HG03135 (cell line): ENCODE measurements at regions not wholly inside any gene's neighbourhood (a gene's known extent, or its start where the extent isn't known, plus 50 kb on each side); places are given as distances from the start of the nearest gene placed in this dataset.

ENCODE experiments used
- ATAC-seq: cut with Tn5 transposase; IDR thresholded peaks from one replicate; pipeline ENCODE4 v1.9.1; 2021; ENCODE audit warnings: mild to moderate bottlenecking, moderate library complexity; ENCODE audit not compliant: unreplicated experiment

DNA sequence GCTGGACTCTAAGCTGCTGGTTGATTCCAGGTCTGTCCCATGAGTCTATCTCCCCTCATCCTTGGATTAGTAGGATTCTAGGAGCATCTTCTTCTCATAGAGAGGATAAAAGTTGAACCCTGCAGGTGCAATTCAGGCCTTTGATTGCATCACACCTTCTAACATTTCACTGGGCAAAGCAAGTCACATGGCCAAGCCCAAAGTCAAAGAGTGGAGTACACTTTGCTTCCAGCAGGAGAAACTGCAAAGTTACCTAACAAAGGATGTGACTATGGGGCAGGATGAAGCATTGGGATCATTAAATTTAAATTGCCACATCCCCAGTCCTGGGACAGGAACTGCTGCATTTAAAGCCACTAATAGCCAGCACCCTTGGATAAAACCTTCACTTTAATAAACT is 51.0 kb upstream of the EGFLAM start:
- no peak for ATAC-seq

DNA sequence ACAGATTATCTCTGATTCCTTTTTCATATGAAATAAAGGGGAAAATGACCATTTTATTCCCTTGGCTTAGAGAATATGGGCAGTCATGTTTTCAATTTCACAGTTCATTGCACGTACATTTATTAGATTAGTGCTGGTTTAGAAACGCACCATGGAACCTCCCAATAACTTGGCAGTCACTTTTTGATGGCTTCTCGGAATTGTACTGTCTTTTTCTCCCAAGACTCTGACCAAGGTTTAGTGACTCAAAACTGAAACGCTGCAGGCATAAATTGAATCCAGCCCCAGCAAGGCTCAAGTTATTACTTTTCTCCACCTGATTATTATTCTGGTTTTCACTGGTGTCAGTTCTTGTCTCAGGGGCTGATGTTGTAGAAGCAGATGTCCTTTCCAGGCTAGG is 55.6 kb upstream of the EGFLAM start:
- no peak for ATAC-seq

DNA sequence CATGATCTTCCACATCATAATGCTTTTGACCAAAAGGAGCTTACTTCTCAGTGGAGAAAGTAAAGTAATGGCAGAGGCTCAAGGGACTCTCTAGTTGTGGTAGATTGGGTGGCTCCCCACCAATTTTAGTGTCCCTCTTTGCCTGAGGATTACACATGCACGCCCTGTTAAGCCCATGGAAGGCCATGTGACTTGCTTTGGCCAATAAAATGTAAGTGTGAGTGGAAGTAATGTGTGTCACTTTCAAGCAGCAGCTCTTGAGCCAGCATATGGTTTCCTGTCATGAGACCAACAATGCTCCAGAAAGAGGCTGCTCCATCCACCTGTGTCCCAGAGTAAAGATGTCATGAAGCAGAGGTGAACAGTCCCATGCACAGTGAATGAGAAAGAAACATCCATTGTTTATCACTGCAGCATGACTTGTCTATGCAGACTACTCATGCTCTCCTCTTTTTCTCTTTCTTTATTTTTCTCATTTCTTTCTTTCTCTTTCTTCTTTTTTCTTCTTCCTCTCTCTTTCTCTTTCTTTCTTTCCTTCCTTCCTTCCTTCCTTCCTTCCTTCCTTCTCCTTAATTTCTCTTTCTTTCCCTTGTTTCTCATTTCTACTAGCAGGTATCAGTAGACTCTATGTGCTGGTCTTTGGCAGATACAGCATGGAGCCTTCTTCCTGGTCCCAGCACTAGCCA is 57.3 kb upstream of the EGFLAM start:
- no peak for ATAC-seq

DNA sequence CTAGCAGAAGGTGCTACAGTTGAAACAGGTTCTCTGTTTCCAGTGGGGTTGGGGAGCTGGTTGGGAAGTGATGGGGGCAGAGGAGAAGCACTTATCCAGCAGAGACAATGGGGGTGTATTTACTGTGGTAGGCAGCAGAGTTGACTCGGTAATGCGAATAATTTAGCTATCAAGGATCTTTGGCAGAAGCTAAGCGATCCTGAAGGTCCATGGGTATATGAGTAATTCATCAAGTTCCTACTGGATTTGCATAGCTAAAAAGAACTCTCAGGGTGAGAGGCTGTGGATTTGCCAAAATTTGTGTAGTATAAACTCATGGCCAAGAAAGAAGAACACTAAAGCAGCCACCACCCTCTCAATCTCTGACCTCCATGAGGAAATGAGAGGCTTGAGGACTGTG is 61.2 kb upstream of the EGFLAM start:
- no peak for ATAC-seq

DNA sequence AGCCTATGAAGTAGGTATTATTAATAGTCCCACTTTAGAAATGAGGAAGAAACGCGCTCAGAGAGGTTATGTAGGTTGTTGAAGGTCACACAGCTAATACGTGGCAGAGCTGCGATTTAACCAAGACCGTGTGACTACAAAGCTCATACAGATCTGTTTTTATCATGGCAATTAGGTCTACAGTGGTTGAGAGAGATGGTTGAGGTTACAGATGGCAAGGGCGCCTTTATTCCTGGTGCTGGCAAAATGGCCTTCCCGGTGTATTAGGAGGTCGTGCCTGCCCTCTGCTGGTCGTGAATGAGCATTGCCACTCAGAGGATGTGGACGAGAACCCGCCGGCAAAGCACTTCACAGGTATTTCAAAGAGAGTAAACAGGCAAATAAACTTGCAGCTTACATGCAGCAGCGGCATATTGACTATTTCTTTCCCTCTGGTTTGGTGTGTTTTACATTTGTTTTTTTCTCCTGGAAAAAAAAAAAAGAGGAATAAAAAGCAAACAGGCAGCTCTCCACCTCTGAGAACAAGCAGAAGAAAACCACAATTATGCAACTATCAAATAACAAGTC is 65.3 kb upstream of the EGFLAM start:
- no peak for ATAC-seq

DNA sequence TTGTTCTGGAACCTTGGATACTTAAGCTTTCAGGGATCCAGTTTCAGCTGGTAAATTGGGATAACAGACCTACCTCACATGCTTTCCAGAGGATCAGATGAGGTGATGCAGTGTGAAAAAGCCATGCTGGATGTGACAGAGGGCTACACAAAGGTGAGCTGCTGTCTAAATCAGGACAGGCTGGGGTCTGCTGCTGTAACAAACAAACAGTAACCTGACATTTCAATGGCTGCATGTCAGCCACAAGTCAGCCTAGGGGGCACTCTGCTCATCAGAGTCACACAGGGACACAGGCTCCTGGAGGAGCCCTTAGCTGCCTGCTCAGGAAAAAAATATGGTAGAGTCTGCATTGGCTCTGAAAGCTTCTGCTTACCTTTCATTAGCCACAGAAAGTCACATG is 66.7 kb upstream of the EGFLAM start:
- no peak for ATAC-seq

DNA sequence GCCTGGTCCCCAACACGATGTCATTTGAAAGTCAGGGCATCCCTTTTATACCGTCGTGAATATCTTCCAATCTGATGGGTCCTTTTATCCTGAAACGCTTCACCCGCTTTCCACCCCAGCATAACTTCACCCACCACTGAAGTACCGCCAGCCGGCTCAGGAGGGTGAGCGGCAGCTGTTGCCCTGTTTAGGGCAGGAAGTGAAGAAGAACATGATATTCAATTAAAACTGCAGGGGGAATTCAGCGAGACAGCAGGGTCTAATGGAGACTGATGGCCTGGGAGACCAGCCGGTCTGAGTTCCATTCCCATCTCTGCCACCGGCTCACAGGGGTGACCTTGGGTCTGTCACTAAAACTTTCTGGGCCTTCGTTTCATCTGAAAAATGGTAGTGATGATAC is 68.2 kb upstream of the EGFLAM start:
- no peak for ATAC-seq

DNA sequence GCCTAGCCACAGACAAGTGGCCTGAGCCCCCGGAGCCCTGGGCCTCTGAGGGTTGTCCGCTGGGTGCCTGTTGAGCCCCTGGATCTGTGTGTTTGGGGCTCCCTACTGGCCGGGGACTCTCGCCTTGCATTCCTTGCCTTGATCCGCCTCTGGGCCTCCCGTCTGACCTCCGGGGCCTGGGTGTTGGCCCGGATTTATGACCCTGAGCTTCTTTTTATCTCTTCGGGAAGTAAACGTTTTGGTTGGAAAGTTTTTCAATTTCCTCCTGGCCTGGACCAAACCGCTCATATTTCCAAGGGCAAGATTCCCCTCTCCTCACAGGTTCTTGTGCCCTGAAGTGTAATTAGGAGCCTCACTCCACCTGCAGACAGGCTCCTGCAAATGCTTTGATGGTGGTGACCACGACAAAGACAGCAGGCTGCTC is 69.3 kb upstream of the EGFLAM start:
- ATAC-seq = no peak

DNA sequence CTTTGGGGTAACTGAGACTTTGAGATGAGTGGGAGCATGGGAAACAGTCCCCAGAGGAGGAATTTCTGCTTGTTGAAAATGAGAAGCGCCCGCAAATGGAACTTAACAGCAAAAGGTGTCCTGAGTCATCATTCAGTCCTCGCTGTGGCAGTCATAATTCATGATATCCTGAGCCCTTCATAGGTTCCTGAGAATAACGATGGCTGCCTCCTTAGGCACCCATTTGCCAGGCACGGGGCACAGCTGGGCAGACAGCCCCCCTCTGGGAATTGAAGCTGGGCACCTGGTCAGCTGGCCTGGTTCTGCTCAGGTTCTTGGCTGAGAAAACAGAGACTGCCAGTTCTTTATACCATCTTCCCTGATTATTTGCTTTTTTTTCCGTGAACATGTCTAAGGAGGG is 69.8 kb upstream of the EGFLAM start:
- no peak for ATAC-seq

DNA sequence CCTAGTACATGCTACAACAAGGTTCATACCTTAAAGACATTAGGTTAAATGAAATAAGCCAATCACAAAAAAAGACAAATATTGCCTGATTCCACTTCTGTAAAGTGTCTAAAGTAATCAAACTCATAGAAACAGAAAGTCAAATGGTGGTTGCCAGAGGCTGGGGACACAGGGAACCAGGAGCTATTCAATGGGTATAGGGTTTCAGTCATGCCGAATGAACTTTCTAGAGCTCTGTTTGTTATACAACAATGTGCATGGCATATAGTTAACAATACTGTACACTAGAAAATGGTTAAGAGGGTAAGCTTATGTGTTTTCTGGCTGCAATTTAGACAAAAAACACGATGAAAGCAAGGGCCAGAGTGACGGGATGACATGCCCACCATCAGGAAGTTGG is 70.8 kb upstream of the EGFLAM start:
- ATAC-seq = no peak

DNA sequence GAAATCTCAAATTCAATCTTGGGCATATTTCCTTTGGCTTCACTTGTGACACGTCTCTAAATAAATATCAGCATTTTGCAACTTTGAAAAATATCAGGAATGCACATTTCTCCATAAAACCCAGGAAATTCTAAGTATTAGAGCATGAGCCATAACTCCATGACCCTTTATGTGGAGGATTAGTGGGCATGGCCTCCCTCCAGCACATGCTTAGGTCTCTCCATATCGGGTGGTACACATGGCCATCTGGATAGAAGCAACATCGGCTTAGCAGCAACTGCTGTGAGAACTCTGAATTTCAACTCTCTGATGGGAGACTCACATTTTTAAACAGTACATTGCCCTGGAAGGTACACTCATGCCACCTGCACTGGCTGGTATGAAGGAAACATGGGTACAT is 73.7 kb upstream of the EGFLAM start:
- no peak for ATAC-seq

DNA sequence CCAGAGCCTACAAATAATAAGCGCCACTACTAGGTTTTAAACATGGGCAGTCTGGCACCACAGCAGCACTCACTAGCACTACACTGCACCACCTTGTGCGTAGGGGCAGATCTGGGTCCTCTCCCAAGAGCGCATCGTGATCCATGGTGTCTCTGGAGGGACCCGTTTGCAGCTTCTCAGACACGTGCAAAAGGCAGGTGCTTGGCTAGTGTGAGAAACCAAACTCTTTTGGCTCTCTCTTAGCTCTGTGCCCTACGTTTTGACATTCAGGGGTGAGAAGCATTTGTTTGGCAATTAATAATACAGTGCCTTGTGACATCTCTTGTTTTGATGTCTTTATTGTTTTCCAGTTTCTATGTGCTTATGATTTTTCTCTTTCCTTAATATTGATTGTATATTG is 75.4 kb upstream of the EGFLAM start:
- ATAC-seq = no peak

DNA sequence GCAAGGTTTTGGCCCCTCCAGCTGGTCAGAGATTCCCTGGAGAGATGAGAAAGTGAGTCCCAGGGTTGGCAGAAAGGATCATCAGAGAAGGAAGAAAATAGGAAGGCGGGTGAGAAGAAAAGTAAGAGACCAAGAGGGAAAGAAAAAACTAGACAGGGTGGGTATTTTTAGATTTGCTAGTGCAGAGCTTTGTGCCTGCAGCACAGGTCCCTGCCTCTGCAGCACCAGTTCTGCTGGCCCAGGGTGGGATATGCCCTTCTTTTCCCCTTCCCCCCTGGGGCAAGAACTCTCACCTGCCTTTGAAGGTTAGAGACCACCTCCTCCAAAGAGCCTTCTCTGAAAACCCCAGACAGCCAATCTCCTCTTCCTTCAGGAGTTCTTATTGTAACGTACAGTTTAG is 90.3 kb upstream of the EGFLAM start:
- no peak for ATAC-seq

DNA sequence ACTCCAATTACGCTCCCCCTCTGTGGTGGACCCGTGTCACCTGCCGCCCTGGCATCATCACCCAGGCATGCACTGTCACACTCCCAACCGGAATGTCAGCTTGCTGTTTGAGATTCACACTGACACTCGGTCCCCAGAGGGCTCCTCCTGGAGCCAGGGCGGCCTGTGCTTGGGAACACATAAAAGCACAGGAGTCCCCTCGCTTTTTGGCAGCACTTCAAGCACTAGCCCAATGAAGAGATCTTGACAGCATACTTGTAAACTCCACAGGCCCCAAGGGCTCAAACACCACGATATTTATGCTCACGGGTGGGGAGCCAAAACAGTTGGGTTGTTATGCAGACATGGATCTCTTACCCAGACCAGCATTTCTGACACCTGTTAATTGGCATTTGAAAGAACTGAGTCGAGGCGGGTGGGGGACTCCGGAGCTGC is 90.8 kb upstream of the EGFLAM start:
- no peak for ATAC-seq

DNA sequence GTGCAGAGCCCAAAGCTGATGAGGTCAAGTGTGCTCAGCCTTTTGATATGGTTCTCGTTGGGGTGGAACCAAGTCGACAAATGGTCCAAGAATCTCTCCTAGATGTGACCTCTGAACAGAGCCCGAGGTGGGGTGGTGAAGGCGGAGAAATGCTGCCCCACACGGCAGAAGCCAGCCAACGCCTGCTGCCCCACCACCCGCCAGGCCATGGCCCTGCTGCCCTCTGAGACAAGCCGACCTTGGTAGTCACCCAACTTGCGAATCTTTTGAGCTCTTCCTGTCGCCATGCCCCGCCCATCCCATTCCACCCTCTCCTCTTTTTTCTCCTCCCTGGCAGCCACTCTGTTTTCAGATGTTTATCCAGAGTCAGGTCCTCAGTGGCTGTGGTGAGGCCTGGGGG is 91.5 kb upstream of the EGFLAM start:
- ATAC-seq = no peak

DNA sequence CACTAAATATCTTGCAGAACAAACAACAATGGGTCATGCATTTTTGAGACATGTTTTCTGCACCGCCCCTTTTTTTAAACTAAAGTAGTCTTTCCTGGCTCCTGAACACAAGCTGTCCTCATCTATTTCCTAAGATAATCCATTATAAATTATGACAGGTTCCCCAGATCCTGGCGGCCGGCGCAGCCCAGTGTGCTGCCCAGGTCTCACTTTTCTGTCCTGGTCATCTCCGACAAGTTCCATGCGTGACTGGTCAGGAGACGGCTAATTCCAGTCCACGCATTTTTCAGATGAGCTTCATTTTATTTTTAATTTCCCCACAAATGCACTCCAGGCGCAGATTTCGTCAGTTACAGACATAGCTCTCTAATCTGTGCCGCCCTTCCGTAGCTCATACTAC is 92.9 kb upstream of the EGFLAM start:
- ATAC-seq = no peak

DNA sequence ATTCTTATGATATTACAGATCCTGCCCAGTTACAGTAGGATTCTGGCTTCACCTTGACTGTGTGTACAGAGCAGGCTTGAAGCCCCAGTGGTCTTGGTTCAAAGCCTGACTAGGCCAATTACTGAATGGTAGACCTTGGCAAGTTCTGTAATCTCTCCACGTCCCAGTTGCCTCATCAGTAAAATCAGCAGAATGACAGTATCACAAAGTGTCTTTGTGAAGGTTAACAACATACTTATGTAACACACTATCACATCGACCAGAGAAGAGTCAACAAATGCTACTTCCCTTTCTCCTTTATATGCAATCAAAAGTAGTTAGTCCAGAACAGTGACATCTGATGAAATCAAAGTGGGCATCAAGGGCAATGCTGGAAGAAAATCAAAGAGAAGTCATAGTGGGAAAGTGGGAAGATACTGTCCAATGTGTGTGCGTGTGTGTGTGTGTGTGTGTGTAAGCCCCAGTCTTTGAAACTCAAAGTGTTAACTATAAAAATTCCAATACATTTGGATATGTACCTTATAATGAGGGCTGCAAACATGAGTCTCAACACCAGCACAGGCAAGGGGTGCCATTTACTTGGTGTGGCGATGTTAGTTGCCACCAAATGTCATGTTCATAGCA is 93.5 kb upstream of the EGFLAM start:
- ATAC-seq = no peak

DNA sequence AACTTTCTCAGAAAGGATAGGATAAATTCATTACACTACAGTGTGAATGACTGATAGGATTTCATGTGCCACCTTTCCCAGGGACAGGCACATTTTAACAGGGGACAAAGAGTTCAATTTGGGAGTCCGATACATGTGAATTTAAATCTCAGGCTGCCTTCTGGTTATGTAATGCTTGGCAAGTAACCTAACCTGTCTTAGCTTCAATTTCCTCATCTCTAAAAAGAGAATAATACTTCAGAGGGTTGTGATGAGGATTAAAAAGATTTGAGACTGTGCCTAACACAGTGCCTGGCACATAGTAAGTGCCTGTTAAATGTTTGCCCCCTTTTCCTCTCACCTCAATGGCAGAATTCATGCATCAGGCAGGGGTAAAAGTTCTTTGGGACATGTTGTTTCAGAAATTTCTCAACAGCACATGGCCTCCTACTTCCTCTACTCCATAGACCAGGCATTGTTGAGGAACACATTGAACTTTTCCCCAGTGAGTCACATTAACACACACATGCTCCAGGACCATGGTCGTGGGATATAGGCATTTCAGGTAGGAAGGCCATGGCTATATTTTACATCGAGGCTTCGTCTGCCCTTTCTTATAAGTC is 94.6 kb upstream of the EGFLAM start:
- ATAC-seq = no peak

DNA sequence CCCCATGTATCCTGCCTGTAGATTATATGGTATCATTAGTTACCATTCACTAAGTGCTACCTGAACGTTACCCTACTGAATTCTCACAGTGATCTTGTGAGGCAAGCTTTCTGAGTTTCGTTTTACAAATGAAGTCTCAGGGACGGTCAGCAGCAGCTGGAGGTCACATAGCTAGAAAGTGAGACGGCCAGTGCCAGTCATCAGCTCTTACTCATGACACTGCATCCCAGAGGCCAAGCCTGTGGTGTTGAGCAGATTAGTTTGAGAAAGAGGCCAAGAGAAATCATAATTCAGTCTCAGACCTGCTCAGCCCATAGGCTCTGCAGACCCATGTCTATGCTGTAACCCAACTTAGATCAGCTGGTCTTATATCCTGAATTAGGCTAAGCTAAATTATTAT is 95.7 kb upstream of the EGFLAM start:
- ATAC-seq = no peak

DNA sequence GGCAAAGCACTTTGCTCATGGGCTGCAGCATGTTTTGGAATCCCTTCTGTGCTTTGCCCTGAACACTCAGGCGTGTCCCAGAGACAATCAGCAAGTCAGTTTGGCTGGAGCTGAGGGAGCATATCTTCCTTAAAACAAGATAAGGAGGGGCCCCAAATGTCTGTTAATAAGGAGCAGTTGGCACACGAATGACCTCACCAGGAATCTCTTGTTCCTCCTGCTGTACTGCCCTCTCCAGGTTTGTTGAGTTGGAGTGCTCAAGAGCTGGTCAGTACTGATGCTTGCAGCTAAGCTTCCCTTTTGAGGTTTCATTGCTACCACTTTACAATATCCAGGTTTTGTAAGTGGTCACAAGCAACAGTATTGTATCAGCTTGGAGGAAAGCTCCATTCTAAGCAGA is 101.3 kb upstream of the EGFLAM start:
- no peak for ATAC-seq

DNA sequence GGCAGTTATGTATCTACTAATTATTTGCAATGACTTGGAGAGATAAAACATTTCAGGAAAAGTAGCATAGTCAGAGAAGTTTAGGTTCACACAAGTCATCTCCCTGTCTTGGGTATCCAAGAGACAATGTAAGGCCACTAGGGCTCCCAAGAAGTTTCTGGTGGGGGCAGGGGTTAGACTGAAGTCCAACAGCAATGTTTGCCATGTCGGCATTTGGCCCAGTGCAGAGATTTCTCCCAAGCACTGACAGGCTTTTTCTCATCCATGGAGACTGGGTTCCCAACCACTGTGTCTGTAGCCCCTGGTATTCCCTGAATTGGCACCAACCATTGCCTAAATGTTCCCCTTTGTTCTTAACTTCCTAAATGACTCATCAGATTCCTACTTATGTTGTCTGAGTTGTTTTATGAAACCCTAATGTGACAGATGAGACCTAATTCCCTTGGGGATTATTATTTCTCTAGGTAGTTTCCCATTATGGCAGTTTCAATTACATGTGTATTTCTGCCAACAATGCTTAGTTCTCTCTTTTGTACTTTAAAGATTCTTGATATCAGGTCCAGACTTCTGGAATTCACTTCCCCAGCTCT is 103.6 kb upstream of the EGFLAM start:
- no peak for ATAC-seq

DNA sequence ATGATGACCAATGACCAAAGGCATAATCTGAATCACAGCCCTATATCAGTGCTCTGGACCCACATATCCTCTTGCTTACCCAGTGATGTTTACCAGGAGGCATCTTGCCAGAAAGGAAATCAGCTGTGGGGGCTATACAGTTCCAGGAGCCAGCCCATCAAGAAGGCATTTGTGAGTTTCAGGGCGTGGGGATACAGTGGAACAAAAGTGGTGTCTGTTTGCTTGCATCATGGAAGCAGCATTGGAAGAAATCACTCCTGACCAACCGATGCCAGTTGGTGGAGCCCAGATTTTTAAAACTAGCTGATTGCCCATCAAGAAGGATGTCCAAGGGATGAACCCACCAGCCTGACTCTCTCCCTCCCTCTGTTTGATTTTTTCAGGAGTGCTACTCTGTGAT is 106.5 kb upstream of the EGFLAM start:
- no peak for ATAC-seq
